Testis (tissue), 2 donors: ENCODE measurements at regions not wholly inside any gene's neighbourhood (a gene's known extent, or its start where the extent isn't known, plus 50 kb on each side); places are given as distances from the start of the nearest gene placed in this dataset.

Source experiments
- CTCF ChIP-seq, 3 experiments: fragments of 450-650 bp in 2 of 3; fragments of 200-600 bp in 1 of 3; sonication (generic) in 1 of 3; IDR thresholded peaks; one replicate each; pipeline ENCODE4 v1.5.1; 2016 to 2019; ENCODE audit warnings: antibody characterized with exemption in 3 of 3, mild to moderate bottlenecking in 2 of 3, moderate library complexity in 1 of 3
- POLR2A ChIP-seq: fragments of 450-650 bp; IDR thresholded peaks from one replicate; pipeline ENCODE4 v1.6.1; 2017; ENCODE audit warnings: antibody characterized with exemption, mild to moderate bottlenecking, moderate library complexity

GRCh38 chr2:7812231-7812995, 869.4 kb upstream of the ID2 start:
- TF ChIP-seq CTCF (IDR thresholded peaks at IDR 0.05), result no peak
- no peak for TF ChIP-seq POLR2A
